IMR-90 (cell line): ENCODE measurements at regions not wholly inside any gene's neighbourhood (a gene's known extent, or its start where the extent isn't known, plus 50 kb on each side); places are given as distances from the start of the nearest gene placed in this dataset.

Experiments
- ATAC-seq: fragments of 200-7000 bp; cut with Tn5 transposase; 2 replicates; pipeline ENCODE4 v1.9.1; 2020; ENCODE audit warnings: low read depth, mild to moderate bottlenecking, moderate library complexity
- BruUV-seq: library from RNA; stranded (reverse); fragments of 400-500 nt; replicated peaks from 2 replicates; lab custom pipeline; 2021; lab: Mats Ljungman, UMichigan
- CTCF ChIA-PET: fragments of 300-600 bp; formaldehyde crosslinking; extraction: SDS; loops from one replicate; lab custom pipeline; 2021; ENCODE audit warnings: antibody characterized with exemption; lab: Yijun Ruan, JAX
- POLR2A ChIA-PET: fragments of 300-600 bp; sonication (Branson Sonifier 250); formaldehyde crosslinking; loops from one replicate; lab custom pipeline; 2022; ENCODE audit warnings: antibody characterized with exemption; ENCODE audit not compliant: unreplicated experiment; lab: Charles Lee
- DNase-seq: peaks from one replicate; pipeline ENCODE4 v3.0.0; 2013
- H2AFZ ChIP-seq: replicated peaks from 2 replicates; pipeline ENCODE3; 2013; ENCODE audit warnings: low read length, mild to moderate bottlenecking; ENCODE audit not compliant: poor library complexity
- H2AK5ac ChIP-seq: 2 replicates; pipeline ENCODE4 v1.6.1; 2013; ENCODE audit warnings: low read depth, low read length, inconsistent platforms
- H2AK9ac ChIP-seq: replicated peaks from 2 replicates; pipeline ENCODE3; 2013; ENCODE audit warnings: mild to moderate bottlenecking, low read depth, low read length, moderate library complexity; ENCODE audit not compliant: poor library complexity
- H2BK120ac ChIP-seq: 2 replicates; pipeline ENCODE4 v1.6.1; 2013; ENCODE audit warnings: low read depth, low read length, inconsistent platforms
- H2BK15ac ChIP-seq: 3 replicates; pipeline ENCODE4 v1.6.1; 2013; ENCODE audit warnings: low read depth, low read length, inconsistent platforms
- H2BK20ac ChIP-seq: 2 replicates; pipeline ENCODE4 v1.6.1; 2013; ENCODE audit warnings: low read depth, mild to moderate bottlenecking, inconsistent platforms, low read length, moderate library complexity
- H2BK5ac ChIP-seq: 2 replicates; pipeline ENCODE4 v1.6.1; 2013; ENCODE audit warnings: mild to moderate bottlenecking, low read depth, low read length, inconsistent platforms; ENCODE audit not compliant: poor library complexity, severe bottlenecking
- H3K14ac ChIP-seq: replicated peaks from 2 replicates; pipeline ENCODE4 v1.6.1; 2013; ENCODE audit warnings: low read depth, low read length, inconsistent platforms
- H3K18ac ChIP-seq: 2 replicates; pipeline ENCODE4 v1.6.1; 2013; ENCODE audit warnings: low read depth, low read length, control low read depth
- H3K23ac ChIP-seq: 2 replicates; pipeline ENCODE4 v1.6.1; 2013; ENCODE audit warnings: low read depth, low read length, inconsistent platforms
- H3K27ac ChIP-seq: 2 replicates; pipeline ENCODE4 v1.5.1; 2013; ENCODE audit warnings: mild to moderate bottlenecking, control low read depth, low read length; ENCODE audit not compliant: insufficient read depth
- H3K27me3 ChIP-seq: 2 replicates; pipeline ENCODE4 v1.6.1; 2013; ENCODE audit warnings: low read length; ENCODE audit not compliant: control insufficient read depth, insufficient read depth
- H3K36me3 ChIP-seq: 2 replicates; pipeline ENCODE4 v1.6.1; 2013; ENCODE audit warnings: low read length, mixed read lengths; ENCODE audit not compliant: control insufficient read depth, insufficient read depth
- H3K4ac ChIP-seq: 2 replicates; pipeline ENCODE4 v1.6.1; 2013; ENCODE audit warnings: low read depth, low read length, inconsistent platforms
- H3K4me1 ChIP-seq: 2 replicates; pipeline ENCODE4 v1.6.1; 2013; ENCODE audit warnings: low read length, mixed read lengths; ENCODE audit not compliant: control insufficient read depth, insufficient read depth
- H3K4me2 ChIP-seq: 2 replicates; pipeline ENCODE4 v1.6.1; 2013; ENCODE audit warnings: low read depth, mild to moderate bottlenecking, control low read depth, low read length, moderate library complexity
- H3K4me3 ChIP-seq: 2 replicates; pipeline ENCODE4 v1.5.1; 2013; ENCODE audit warnings: low read depth, mild to moderate bottlenecking, control low read depth, low read length, moderate library complexity; ENCODE audit not compliant: insufficient read depth
- H3K56ac ChIP-seq: 2 replicates; pipeline ENCODE4 v1.6.1; 2013; ENCODE audit warnings: low read length, inconsistent platforms; ENCODE audit not compliant: insufficient read depth; ENCODE audit errors: extremely low read depth
- H3K79me1 ChIP-seq, 2 experiments: 2 replicates each; pipeline ENCODE4 v1.6.1; 2013; ENCODE audit warnings: low read length in 2 of 2, inconsistent platforms in 1 of 2, low read depth in 1 of 2
- H3K9ac ChIP-seq: 2 replicates; pipeline ENCODE4 v1.6.1; 2013; ENCODE audit warnings: low read depth, low read length, control low read depth
- H3K9me1 ChIP-seq: 2 replicates; pipeline ENCODE4 v1.6.1; 2013; ENCODE audit warnings: low read length, inconsistent platforms; ENCODE audit not compliant: insufficient read depth
- H3K9me3 ChIP-seq: 2 replicates; pipeline ENCODE4 v1.6.1; 2013; ENCODE audit warnings: low read length; ENCODE audit not compliant: control insufficient read depth, insufficient read depth
- H4K20me1 ChIP-seq: 2 replicates; pipeline ENCODE4 v1.6.1; 2013; ENCODE audit warnings: low read length, inconsistent platforms; ENCODE audit not compliant: insufficient read depth
- H4K5ac ChIP-seq: 2 replicates; pipeline ENCODE4 v1.6.1; 2013; ENCODE audit warnings: mild to moderate bottlenecking, low read depth, low read length, control low read depth
- H4K8ac ChIP-seq, 2 experiments: 2 replicates each; pipeline ENCODE4 v1.6.1; 2013; ENCODE audit warnings: low read depth in 2 of 2, low read length in 2 of 2, control low read depth in 1 of 2, inconsistent platforms in 1 of 2
- H4K91ac ChIP-seq: 2 replicates; pipeline ENCODE4 v1.6.1; 2013; ENCODE audit warnings: low read depth, low read length, inconsistent platforms; ENCODE audit not compliant: insufficient read depth
- MAFK ChIP-seq: IDR thresholded peaks from 2 replicates; pipeline ENCODE4 v1.6.1; 2012; ENCODE audit warnings: low read depth, low read length, improper control_type of control experiment
- NFE2L2 ChIP-seq: fragments of 150-350 bp; IDR thresholded peaks from 2 replicates; pipeline ENCODE4 v1.6.1; 2016; ENCODE audit warnings: low read depth, mild to moderate bottlenecking, low read length
- SMC3 ChIP-seq: fragments of 150-350 bp; IDR thresholded peaks from 2 replicates; pipeline ENCODE4 v1.6.1; 2016; ENCODE audit warnings: low read depth, mild to moderate bottlenecking, antibody characterized with exemption, low read length, moderate library complexity
- WGBS, 2 experiments: methylation state at CpG; one replicate each; pipeline versions ENCODE4 v1.1.5 to v1.1.7; 2013; ENCODE audit warnings: missing lambda C conversion rate in 2 of 2; ENCODE audit not compliant: insufficient read length in 1 of 2; ENCODE audit errors: extremely low coverage in 2 of 2; 5-methylcytosine and 5-hydroxymethylcytosine counted together
- dilution Hi-C: fragments of 300-500 bp; cut with HindIII; formaldehyde crosslinking; loops from one replicate; pipeline ENCODE4 v1.14.3; 2018; ENCODE audit warnings: low sequenced_read_pairs; ENCODE audit not compliant: unreplicated experiment
- in situ Hi-C: fragments of 300-500 bp; cut with MboI; formaldehyde crosslinking; loops from 3 replicates; pipeline ENCODE4 v1.14.3; 2019; ENCODE audit warnings: low sequenced_read_pairs, inconsistent platforms, mixed read lengths
- intact Hi-C: fragments of 100-400 bp; cut with micrococcal nuclease; formaldehyde crosslinking; loops from 2 replicates; pipeline ENCODE4 v1.10.0; 2022

DNA sequence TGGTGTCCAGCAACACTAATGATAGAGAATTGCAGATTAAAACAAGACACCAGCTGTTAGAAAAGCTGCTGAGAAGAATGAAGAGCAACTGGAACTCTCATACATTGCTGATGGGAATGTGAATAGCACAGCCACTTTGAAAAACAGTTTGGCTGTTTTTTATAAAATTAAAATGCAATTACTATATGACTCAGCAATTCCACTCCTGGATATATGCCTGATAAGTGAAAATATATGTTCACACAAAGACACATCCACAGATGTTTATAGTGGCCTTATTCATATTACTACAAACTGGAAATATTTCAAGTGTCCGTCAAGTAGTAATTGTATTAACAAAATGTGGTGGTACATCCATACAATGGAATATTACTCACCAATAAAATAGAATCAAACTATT, 99.7 kb upstream of the HAO2 start:
- H2BK15ac ChIP-seq: no peak overlapping the region
- H3K36me3 ChIP-seq: no peaks in the 10 kb centered on the region
- H3K4ac ChIP-seq: no peak overlapping the region
- H3K56ac ChIP-seq: no peak overlapping the region
- H3K4me2 ChIP-seq: no peak overlapping the region
- no peak overlapping the region for H3K4me3 ChIP-seq
- H4K5ac ChIP-seq: no peak overlapping the region
- ChIA-PET CTCF (no interaction called here), POLR2A (no interaction called here)
- H3K27ac ChIP-seq: no peak overlapping the region
- intact Hi-C loops: no loop called here
- no peak overlapping the region for H2AK9ac ChIP-seq
- no peak overlapping the region for H3K14ac ChIP-seq
- H2BK20ac ChIP-seq: no peak overlapping the region
- no peak overlapping the region for H2AK5ac ChIP-seq
- TF ChIP-seq NFE2L2 (peak; percentile 68), SMC3 (no peak), MAFK (peak; percentile 36; the same call in 1 of the 2 replicates)
- in situ Hi-C loops: no loop called here
- no peak overlapping the region for H2BK120ac ChIP-seq
- H2AFZ ChIP-seq: no peak overlapping the region
- H3K79me1 ChIP-seq: no peaks in the 10 kb centered on the region
- H3K23ac ChIP-seq: no peak overlapping the region
- DNase-seq: no peak
- no peak overlapping the region for H4K91ac ChIP-seq
- no peak overlapping the region for H2BK5ac ChIP-seq
- no peak overlapping the region for H4K8ac ChIP-seq
- no TSS peak for BruUV-seq
- no peak overlapping the region for H3K18ac ChIP-seq
- no peaks in the 10 kb centered on the region for H3K9me3 ChIP-seq
- no peaks in the 10 kb centered on the region for H3K9me1 ChIP-seq
- H3K9ac ChIP-seq: no peak overlapping the region
- no peaks in the 10 kb centered on the region for H4K20me1 ChIP-seq
- no peaks in the 10 kb centered on the region for H3K4me1 ChIP-seq
- peaks cover 2% of the 10 kb centered on the region; the same call in 1 of the 2 replicates for H3K27me3 ChIP-seq
- WGBS, 2 experiments: no CpG with 5 or more reads among the region's 1 CpG
- dilution Hi-C loops: no loop called here
- no peak for ATAC-seq
